GM21529 (cell line): ENCODE measurements at regions not wholly inside any gene's neighbourhood (a gene's known extent, or its start where the extent isn't known, plus 50 kb on each side); places are given as distances from the start of the nearest gene placed in this dataset.

Experiments used
- ATAC-seq: cut with Tn5 transposase; IDR thresholded peaks from one replicate; pipeline ENCODE4 v1.9.1; 2021; ENCODE audit not compliant: unreplicated experiment

DNA sequence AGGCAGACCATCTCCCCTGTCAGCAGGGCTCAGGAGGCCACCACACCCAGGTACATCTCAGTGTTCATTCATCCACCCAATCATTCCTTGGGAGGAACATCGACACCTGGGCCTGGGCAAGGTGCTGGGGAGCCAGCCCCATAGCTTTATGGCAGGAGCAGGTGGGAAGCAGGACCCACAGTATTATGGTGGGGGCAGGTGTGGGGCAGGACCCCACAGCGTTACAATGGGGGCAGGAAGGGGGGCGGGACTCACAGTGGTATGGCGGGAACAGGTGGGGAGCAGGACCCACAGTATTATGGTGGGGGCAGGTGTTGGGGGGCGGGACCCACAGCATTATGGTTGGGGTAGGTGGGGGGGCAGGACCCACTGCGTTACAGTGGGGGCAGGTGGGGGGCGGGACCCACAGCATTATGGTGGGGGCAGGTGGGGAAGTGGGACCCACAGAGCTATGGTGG, 128.9 kb upstream of the HS6ST1 start:
- ATAC-seq = no peak

- no peak for ATAC-seq
Measured at GRCh38 chr2:128448331-128449225, 129.9 kb upstream of the HS6ST1 start.

- ATAC-seq = no peak
Measured at GRCh38 chr2:128449226-128450061, 130.8 kb upstream of the HS6ST1 start.

GRCh38 chr2:128450211-128451024, 131.8 kb upstream of the HS6ST1 start:
- no peak for ATAC-seq

- no peak for ATAC-seq
Measured at GRCh38 chr2:128451084-128452023, 132.7 kb upstream of the HS6ST1 start.

- ATAC-seq = no peak
Measured at GRCh38 chr2:128452024-128452411, 133.3 kb upstream of the HS6ST1 start.

DNA sequence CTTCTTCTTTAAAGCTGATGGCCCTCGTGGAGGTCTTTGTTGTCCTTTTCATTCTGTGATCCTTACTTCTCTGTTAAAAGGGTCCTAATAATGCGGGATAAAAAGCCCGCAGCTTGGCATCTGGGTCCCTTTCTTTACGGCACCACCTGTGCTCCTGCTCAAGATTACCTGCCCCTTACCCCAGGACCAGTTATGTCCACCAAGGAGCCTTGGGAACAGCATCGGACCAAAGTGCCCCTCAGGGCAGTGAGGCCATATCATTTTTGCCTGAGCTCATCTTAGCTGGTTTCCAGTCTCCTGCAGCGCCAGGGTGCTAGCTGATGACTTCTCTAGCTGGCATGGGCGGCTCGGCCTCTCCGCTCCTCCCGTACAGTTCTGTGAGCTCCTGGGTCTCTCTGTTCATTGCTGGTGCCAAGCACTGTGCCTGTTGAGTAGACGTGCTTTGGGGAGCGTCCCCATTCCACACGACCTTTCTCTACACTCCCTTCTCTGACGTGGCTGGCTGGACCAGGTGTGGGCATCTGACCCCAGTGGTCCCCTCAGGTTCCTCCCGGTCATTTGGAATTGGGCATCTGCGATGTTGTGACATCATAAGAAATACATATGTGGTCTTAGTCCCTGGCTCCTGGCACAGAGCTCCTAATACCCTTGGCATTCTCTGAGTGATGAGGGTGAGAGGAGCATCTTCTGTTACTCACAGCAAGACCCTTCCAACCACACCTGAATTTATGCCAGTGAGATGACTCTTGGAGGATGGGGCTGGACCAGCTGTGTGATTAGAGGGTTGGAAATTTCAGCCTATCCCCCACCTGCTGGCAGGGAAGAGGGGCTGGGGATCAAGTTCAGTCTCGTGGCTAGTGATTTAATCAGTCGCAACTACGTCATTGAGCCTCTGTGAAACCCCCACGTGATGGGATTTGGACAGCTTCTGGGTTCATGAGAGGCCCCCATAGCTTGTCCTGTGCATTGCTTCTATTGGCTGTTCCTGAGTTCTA, 134.2 kb upstream of the HS6ST1 start:
- ATAC-seq = no peak

GRCh38 chr2:128454980-128455720, 136.5 kb upstream of the HS6ST1 start:
- ATAC-seq = no peak

GRCh38 chr2:128455721-128456050, 137.0 kb upstream of the HS6ST1 start:
- no peak for ATAC-seq

GRCh38 chr2:128456281-128456680, 137.6 kb upstream of the HS6ST1 start:
- ATAC-seq = no peak

DNA sequence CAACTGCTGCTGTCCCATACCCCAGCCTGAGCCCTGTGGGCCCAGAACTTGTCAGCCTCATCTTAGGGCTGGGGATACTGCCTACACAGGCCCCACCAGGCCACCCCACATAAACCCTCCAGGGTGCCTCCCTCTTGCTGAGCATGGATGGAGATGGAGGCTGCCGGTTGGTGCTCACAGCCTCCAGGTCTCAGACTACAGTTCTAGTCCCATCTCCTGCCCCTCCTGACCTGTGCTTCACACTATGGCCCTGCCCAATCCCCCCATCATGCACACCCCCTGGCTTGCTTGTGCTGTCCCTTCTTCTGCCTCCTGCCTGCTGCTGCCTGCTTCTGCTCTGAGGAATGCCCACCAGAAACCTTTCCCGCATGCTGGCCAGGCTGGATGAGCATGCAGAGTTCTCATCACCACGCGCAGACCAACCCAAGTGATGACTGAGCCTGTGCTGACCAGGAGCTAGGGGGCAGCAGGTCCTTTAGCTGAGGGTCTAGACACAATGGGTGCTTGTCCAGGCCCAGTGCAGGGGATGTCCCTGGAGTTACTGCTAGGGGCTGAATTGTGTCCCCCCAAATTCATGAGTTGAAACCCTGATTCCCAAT, 138.4 kb upstream of the HS6ST1 start:
- no peak for ATAC-seq

GRCh38 chr2:128457716-128458115, 139.0 kb upstream of the HS6ST1 start:
- no peak for ATAC-seq

GRCh38 chr2:128458505-128458904, 139.8 kb upstream of the HS6ST1 start:
- ATAC-seq = no peak

- ATAC-seq = no peak
Measured at GRCh38 chr2:128464456-128464855, 145.8 kb upstream of the HS6ST1 start.

- no peak for ATAC-seq
Measured at GRCh38 chr2:128465246-128466170, 146.8 kb upstream of the HS6ST1 start.

GRCh38 chr2:128466376-128466775, 147.7 kb upstream of the HS6ST1 start:
- no peak for ATAC-seq

- ATAC-seq = no peak
Measured at GRCh38 chr2:128466776-128467175, 148.1 kb upstream of the HS6ST1 start.
